CD14-positive monocyte (primary cell): ENCODE measurements at regions not wholly inside any gene's neighbourhood (a gene's known extent, or its start where the extent isn't known, plus 50 kb on each side); places are given as distances from the start of the nearest gene placed in this dataset.

ENCODE experiments used
- DNase-seq, 3 donors: peaks; one replicate each; pipeline ENCODE4 v3.0.0-alpha.2; 2011 to 2022
- H2AFZ ChIP-seq: 2 replicates; pipeline ENCODE4 v1.6.0; 2012; ENCODE audit warnings: mild to moderate bottlenecking, low read depth, low read length, inconsistent platforms; ENCODE audit not compliant: insufficient read depth, poor library complexity, severe bottlenecking
- H3K27ac ChIP-seq, 2 donors: 1 replicate in 1 of 2; 2 replicates in 1 of 2; pipeline ENCODE4 v1.5.1; 2012 to 2013; ENCODE audit warnings: low read length in 2 of 2, control low read depth in 1 of 2, inconsistent platforms in 1 of 2, low read depth in 1 of 2, mild to moderate bottlenecking in 1 of 2
- H3K27me3 ChIP-seq, 2 donors: one replicate each; pipeline versions ENCODE4 v1.6.0 to v1.6.1; 2011 to 2013; ENCODE audit warnings: low read length in 2 of 2; ENCODE audit not compliant: control insufficient read depth in 2 of 2, insufficient read depth in 2 of 2
- H3K36me3 ChIP-seq, 2 donors: replicated peaks in 1 of 2; 1 replicate in 1 of 2; 2 replicates in 1 of 2; pipeline versions ENCODE4 v1.5.1 to v1.6.1; 2012 to 2013; ENCODE audit warnings: low read length in 2 of 2, control low read depth in 1 of 2, inconsistent platforms in 1 of 2, mild to moderate bottlenecking in 1 of 2; ENCODE audit not compliant: insufficient read depth in 2 of 2, control insufficient read depth in 1 of 2
- H3K4me1 ChIP-seq, 2 donors: 1 replicate in 1 of 2; 2 replicates in 1 of 2; pipeline versions ENCODE4 v1.5.1 to v1.6.1; 2012 to 2013; ENCODE audit warnings: low read length in 2 of 2, control low read depth in 1 of 2, inconsistent platforms in 1 of 2, mild to moderate bottlenecking in 1 of 2, moderate library complexity in 1 of 2; ENCODE audit not compliant: insufficient read depth in 2 of 2, control insufficient read depth in 1 of 2
- H3K4me2 ChIP-seq: replicated peaks from 2 replicates; pipeline ENCODE3; 2012; ENCODE audit warnings: low read length, moderate library complexity, mild to moderate bottlenecking; ENCODE audit not compliant: poor library complexity, severe bottlenecking; ENCODE audit errors: extremely low read depth
- H3K4me3 ChIP-seq, 3 experiments: fragments of 200-600 bp in 1 of 3; sonication (generic) in 1 of 3; replicated peaks in 1 of 3; 1 replicate in 2 of 3; 2 replicates in 1 of 3; pipeline ENCODE4 v1.5.1; 2011 to 2013; ENCODE audit warnings: low read length in 3 of 3, mild to moderate bottlenecking in 3 of 3, control low read depth in 2 of 3, low read depth in 2 of 3, inconsistent platforms in 1 of 3, moderate library complexity in 1 of 3
- H3K79me2 ChIP-seq: 2 replicates; pipeline ENCODE4 v1.6.0; 2012; ENCODE audit warnings: mild to moderate bottlenecking, control low read depth, inconsistent platforms, low read length, moderate library complexity; ENCODE audit not compliant: insufficient read depth
- H3K9ac ChIP-seq: 2 replicates; pipeline ENCODE4 v1.6.0; 2017; ENCODE audit warnings: low read length, mild to moderate bottlenecking; ENCODE audit not compliant: insufficient read depth, poor library complexity, severe bottlenecking
- H3K9me3 ChIP-seq, 2 donors: replicated peaks in 1 of 2; 1 replicate in 1 of 2; 2 replicates in 1 of 2; pipeline versions ENCODE4 v1.5.1 to v1.6.1; 2012 to 2013; ENCODE audit warnings: low read length in 2 of 2, control low read depth in 1 of 2; ENCODE audit not compliant: control insufficient read depth in 1 of 2, insufficient read depth in 1 of 2
- H4K20me1 ChIP-seq: 2 replicates; pipeline ENCODE4 v1.6.0; 2012; ENCODE audit warnings: mild to moderate bottlenecking, low read length, control low read depth, moderate library complexity; ENCODE audit not compliant: insufficient read depth
- H3K27ac Mint-ChIP-seq, 7 donors: one replicate each; pipeline ENCODE4 v1.8.0; 2020; ENCODE audit warnings: mild to moderate bottlenecking in 7 of 7, mixed read lengths in 7 of 7, moderate library complexity in 6 of 7, inconsistent platforms in 2 of 7
- H3K27me3 Mint-ChIP-seq, 3 donors: one replicate each; pipeline ENCODE4 v1.8.0; 2021 to 2022; ENCODE audit warnings: low read depth in 3 of 3, mild to moderate bottlenecking in 3 of 3, mixed read lengths in 3 of 3, moderate library complexity in 3 of 3, inconsistent platforms in 1 of 3
- H3K36me3 Mint-ChIP-seq, 2 donors: one replicate each; pipeline ENCODE4 v1.8.0; 2020; ENCODE audit warnings: mixed read lengths in 2 of 2, inconsistent platforms in 1 of 2, mild to moderate bottlenecking in 1 of 2
- H3K4me1 Mint-ChIP-seq: one replicate; pipeline ENCODE4 v1.8.0; 2020; ENCODE audit warnings: mild to moderate bottlenecking, mixed read lengths
- H3K4me3 Mint-ChIP-seq, 2 donors: one replicate each; pipeline ENCODE4 v1.8.0; 2020; ENCODE audit warnings: mild to moderate bottlenecking in 2 of 2, mixed read lengths in 2 of 2, moderate library complexity in 1 of 2
- H3K9me3 Mint-ChIP-seq, 7 donors: one replicate each; pipeline ENCODE4 v1.8.0; 2020 to 2022; ENCODE audit warnings: mixed read lengths in 7 of 7, mild to moderate bottlenecking in 6 of 7, moderate library complexity in 6 of 7, inconsistent platforms in 2 of 7
- WGBS: methylation state at CpG from one replicate; pipeline ENCODE4 v1.1.5; 2013; ENCODE audit warnings: missing lambda C conversion rate; ENCODE audit not compliant: insufficient coverage; 5-methylcytosine and 5-hydroxymethylcytosine counted together
- intact Hi-C, 2 donors: fragments of 100-400 bp; cut with micrococcal nuclease; formaldehyde crosslinking; loops; one replicate each; pipeline versions ENCODE4 v1.15.0 to v1.15.1; 2023
- TF ChIP-seq, protein P1 (sequence below): fragments of 200-600 bp; IDR thresholded peaks from one replicate; pipeline ENCODE4 v1.8.0; 2022; ENCODE audit warnings: antibody characterized with exemption, mild to moderate bottlenecking

DNA sequence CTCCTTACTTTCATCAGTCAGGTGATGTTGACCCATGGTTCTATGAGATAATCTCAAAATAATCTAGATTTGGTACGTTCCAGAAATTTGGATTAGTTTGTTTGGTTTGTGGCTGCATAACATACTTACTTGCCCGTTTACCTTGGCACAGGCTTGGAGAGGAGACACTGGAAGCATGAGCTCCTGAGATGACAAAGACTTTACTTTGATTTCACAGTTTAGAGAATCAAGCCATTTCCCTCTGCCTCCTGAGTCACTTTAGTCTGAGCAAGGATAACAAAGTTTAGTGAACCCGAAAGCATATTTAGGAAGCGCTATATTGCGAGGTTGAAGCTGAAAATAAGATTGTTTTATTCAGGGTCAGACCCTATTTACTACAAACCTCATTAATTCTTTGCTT is 643.4 kb downstream of the QKI start:
- Histone ChIP-seq H3K79me2 (no peaks in the 10 kb centered on the region), H3K9ac (no peak overlapping the region), H3K4me2 (no peak overlapping the region), H3K9me3 (no peaks in the 10 kb centered on the region), H3K36me3 (no peaks in the 10 kb centered on the region), H3K27ac (no peak overlapping the region), H3K4me3 (no peak overlapping the region), H3K27me3 (no peaks in the 10 kb centered on the region), H2AFZ (no peak overlapping the region), H4K20me1 (no peaks in the 10 kb centered on the region), H3K4me1 (no peaks in the 10 kb centered on the region)
- TF ChIP-seq, protein P1, sequence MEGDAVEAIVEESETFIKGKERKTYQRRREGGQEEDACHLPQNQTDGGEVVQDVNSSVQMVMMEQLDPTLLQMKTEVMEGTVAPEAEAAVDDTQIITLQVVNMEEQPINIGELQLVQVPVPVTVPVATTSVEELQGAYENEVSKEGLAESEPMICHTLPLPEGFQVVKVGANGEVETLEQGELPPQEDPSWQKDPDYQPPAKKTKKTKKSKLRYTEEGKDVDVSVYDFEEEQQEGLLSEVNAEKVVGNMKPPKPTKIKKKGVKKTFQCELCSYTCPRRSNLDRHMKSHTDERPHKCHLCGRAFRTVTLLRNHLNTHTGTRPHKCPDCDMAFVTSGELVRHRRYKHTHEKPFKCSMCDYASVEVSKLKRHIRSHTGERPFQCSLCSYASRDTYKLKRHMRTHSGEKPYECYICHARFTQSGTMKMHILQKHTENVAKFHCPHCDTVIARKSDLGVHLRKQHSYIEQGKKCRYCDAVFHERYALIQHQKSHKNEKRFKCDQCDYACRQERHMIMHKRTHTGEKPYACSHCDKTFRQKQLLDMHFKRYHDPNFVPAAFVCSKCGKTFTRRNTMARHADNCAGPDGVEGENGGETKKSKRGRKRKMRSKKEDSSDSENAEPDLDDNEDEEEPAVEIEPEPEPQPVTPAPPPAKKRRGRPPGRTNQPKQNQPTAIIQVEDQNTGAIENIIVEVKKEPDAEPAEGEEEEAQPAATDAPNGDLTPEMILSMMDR, result no peak
- Mint-ChIP-seq H3K27me3 (peaks cover 0 to 2% (median 0%) of the 10 kb centered on the region in 3 donors), H3K4me3 (no peak overlapping the region), H3K27ac (no peak overlapping the region), H3K36me3 (no peaks in the 10 kb centered on the region), H3K4me1 (no peaks in the 10 kb centered on the region), H3K9me3 (peaks cover 0 to 7% (median 3%) of the 10 kb centered on the region in 7 donors)
- no peak for DNase-seq
- intact Hi-C loops, result no loop called here
- no CpG with 5 or more reads among the region's 5 CpGs for WGBS

- Histone ChIP-seq H3K9me3 (peaks cover 0 to 8% of the 10 kb centered on the region in 2 donors), H3K27me3 (no peaks in the 10 kb centered on the region), H3K36me3 (no peaks in the 10 kb centered on the region), H3K27ac (no peak overlapping the region), H3K4me1 (no peaks in the 10 kb centered on the region), H2AFZ (no peak overlapping the region), H3K9ac (no peak overlapping the region), H4K20me1 (no peaks in the 10 kb centered on the region), H3K4me2 (no peak overlapping the region), H3K79me2 (no peaks in the 10 kb centered on the region), H3K4me3 (no peak overlapping the region)
- Mint-ChIP-seq H3K27me3 (no peaks in the 10 kb centered on the region), H3K4me3 (no peak overlapping the region), H3K4me1 (no peaks in the 10 kb centered on the region), H3K36me3 (no peaks in the 10 kb centered on the region), H3K27ac (no peak overlapping the region), H3K9me3 (peaks cover 0 to 14% (median 7%) of the 10 kb centered on the region in 7 donors)
- no peak for DNase-seq
- TF ChIP-seq, protein P1, result no peak
- intact Hi-C loops, result no loop called here
- 85% methylated on average over 2 of the region's 4 CpGs for WGBS
Measured at GRCh38 chr6:164051427-164051826, 636.9 kb downstream of the QKI start.
